ENCODE measurements at regions not wholly inside any gene's neighbourhood (a gene's known extent, or its start where the extent isn't known, plus 50 kb on each side); places are given as distances from the start of the nearest gene placed in this dataset.

- Mint-ChIP-seq H3K9me3 (ENCODE audit: low read depth, unreplicated experiment) (no peaks in the 10 kb centered on the region), H3K27me3 (ENCODE audit: unreplicated experiment) (no peaks in the 10 kb centered on the region), H3K4me3 (ENCODE audit: low read depth, unreplicated experiment) (no peak overlapping the region), H3K36me3 (ENCODE audit: insufficient read depth, unreplicated experiment) (peaks cover 3% of the 10 kb centered on the region), H3K4me1 (ENCODE audit: low read depth, unreplicated experiment) (no peaks in the 10 kb centered on the region), H3K27ac (ENCODE audit: unreplicated experiment) (no peak overlapping the region)
- no peak for DNase-seq
- no peak for TF ChIP-seq CTCF (IDR thresholded peaks at IDR 0.05; ENCODE audit: unreplicated experiment)
- BruUV-seq (replicated peaks): no TSS peak
- CTCF ChIA-PET: no interaction called here
- intact Hi-C loops (cut with micrococcal nuclease; ENCODE audit: unreplicated experiment): no loop called here
Measured at GRCh38 chr13:112200200-112200599, 133.3 kb downstream of the SOX1 start.

GRCh38 chr13:112202266-112202665, 135.3 kb downstream of the SOX1 start:
- DNase-seq: no peak
- H3K27me3 Mint-ChIP-seq (ENCODE audit: unreplicated experiment): no peaks in the 10 kb centered on the region
- TF ChIP-seq CTCF (IDR thresholded peaks at IDR 0.05; ENCODE audit: unreplicated experiment): no peak
- peaks cover 3% of the 10 kb centered on the region for H3K36me3 Mint-ChIP-seq (ENCODE audit: insufficient read depth, unreplicated experiment)
- H3K4me3 Mint-ChIP-seq (ENCODE audit: low read depth, unreplicated experiment): no peak overlapping the region
- intact Hi-C loops (cut with micrococcal nuclease; ENCODE audit: unreplicated experiment): no loop called here
- no peaks in the 10 kb centered on the region for H3K9me3 Mint-ChIP-seq (ENCODE audit: low read depth, unreplicated experiment)
- no TSS peak for BruUV-seq (replicated peaks)
- CTCF ChIA-PET: no interaction called here
- H3K27ac Mint-ChIP-seq (ENCODE audit: unreplicated experiment): no peak overlapping the region
- H3K4me1 Mint-ChIP-seq (ENCODE audit: low read depth, unreplicated experiment): no peaks in the 10 kb centered on the region

GRCh38 chr13:112202966-112203365, 136.0 kb downstream of the SOX1 start:
- peaks cover 3% of the 10 kb centered on the region for H3K36me3 Mint-ChIP-seq (ENCODE audit: insufficient read depth, unreplicated experiment)

GRCh38 chr13:112203614-112204013, 136.7 kb downstream of the SOX1 start:
- H3K27ac Mint-ChIP-seq (ENCODE audit: unreplicated experiment): no peak overlapping the region
- CTCF ChIA-PET: no interaction called here
- BruUV-seq (replicated peaks): no TSS peak
- H3K36me3 Mint-ChIP-seq (ENCODE audit: insufficient read depth, unreplicated experiment): peaks cover 3% of the 10 kb centered on the region
- intact Hi-C loops (cut with micrococcal nuclease; ENCODE audit: unreplicated experiment): no loop called here
- no peak for DNase-seq
- no peak overlapping the region for H3K4me3 Mint-ChIP-seq (ENCODE audit: low read depth, unreplicated experiment)
- no peaks in the 10 kb centered on the region for H3K4me1 Mint-ChIP-seq (ENCODE audit: low read depth, unreplicated experiment)
- H3K9me3 Mint-ChIP-seq (ENCODE audit: low read depth, unreplicated experiment): no peaks in the 10 kb centered on the region
- no peak for TF ChIP-seq CTCF (IDR thresholded peaks at IDR 0.05; ENCODE audit: unreplicated experiment)
- H3K27me3 Mint-ChIP-seq (ENCODE audit: unreplicated experiment): no peaks in the 10 kb centered on the region

More at GRCh38 chr13:112202966-112203365, 136.0 kb downstream of the SOX1 start:
- intact Hi-C loops (cut with micrococcal nuclease; ENCODE audit: unreplicated experiment): no loop called here
- Mint-ChIP-seq H3K27me3 (ENCODE audit: unreplicated experiment) (no peaks in the 10 kb centered on the region), H3K4me1 (ENCODE audit: low read depth, unreplicated experiment) (no peaks in the 10 kb centered on the region), H3K9me3 (ENCODE audit: low read depth, unreplicated experiment) (no peaks in the 10 kb centered on the region), H3K27ac (ENCODE audit: unreplicated experiment) (no peak overlapping the region), H3K4me3 (ENCODE audit: low read depth, unreplicated experiment) (no peak overlapping the region)
- no peak for DNase-seq
- BruUV-seq (replicated peaks): no TSS peak
- CTCF ChIA-PET: no interaction called here
- no peak for TF ChIP-seq CTCF (IDR thresholded peaks at IDR 0.05; ENCODE audit: unreplicated experiment)

Measured in Calu3 (cell line).